T-helper 2 cell treated with Interferon-gamma antibody and Interleukin-4, amounts not matched to agents 5 μg/mL and 100 μg/mL, for 36 hours (primary cell): ENCODE measurements at regions not wholly inside any gene's neighbourhood (a gene's known extent, or its start where the extent isn't known, plus 50 kb on each side); places are given as distances from the start of the nearest gene placed in this dataset.

ENCODE experiments used
- DNase-seq: peaks from one replicate; pipeline ENCODE4 v3.0.0; 2021; ENCODE audit warnings: low spot score
- H3K27ac Mint-ChIP-seq: one replicate; pipeline ENCODE4 v1.8.0; 2021; ENCODE audit warnings: mild to moderate bottlenecking, mixed read lengths
- H3K27me3 Mint-ChIP-seq: one replicate; pipeline ENCODE4 v1.8.0; 2021; ENCODE audit warnings: low read depth, mixed read lengths
- H3K36me3 Mint-ChIP-seq: one replicate; pipeline ENCODE4 v1.8.0; 2021; ENCODE audit warnings: low read depth, mixed read lengths
- H3K4me1 Mint-ChIP-seq: one replicate; pipeline ENCODE4 v1.8.0; 2021; ENCODE audit warnings: low read depth, mixed read lengths
- H3K4me3 Mint-ChIP-seq: one replicate; pipeline ENCODE4 v1.8.0; 2022; ENCODE audit warnings: mild to moderate bottlenecking, moderate library complexity, mixed read lengths
- H3K9me3 Mint-ChIP-seq: one replicate; pipeline ENCODE4 v1.8.0; 2021; ENCODE audit warnings: mixed read lengths

DNA sequence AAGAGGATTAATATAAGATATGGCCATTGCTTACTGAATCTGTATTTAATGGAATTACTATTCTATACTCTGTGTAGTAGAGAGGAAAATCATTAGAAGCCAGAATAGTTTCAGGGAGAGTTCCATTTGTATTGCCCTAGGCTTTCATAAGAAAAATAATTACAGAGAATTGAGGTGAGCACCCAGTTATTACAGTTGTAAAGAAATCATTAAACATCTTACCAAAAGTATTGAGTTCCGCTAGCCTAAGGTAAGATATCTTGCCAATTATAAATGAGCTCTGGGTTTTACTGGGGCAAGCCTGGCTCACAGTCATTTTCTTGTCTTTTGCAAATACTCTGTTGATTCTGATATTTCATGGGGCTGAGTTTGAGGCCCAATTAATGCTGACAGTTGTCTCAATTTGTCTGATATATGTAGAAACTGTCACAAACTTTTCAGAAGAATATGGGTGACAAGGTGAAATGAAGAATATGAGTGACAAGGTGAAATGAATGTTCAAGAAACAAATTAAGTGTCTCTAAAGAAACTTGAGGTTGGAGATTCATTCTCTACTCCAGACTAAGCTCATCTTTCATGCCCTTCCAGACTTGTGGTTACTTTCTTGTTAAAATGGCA is 127.8 kb downstream of the PTGER3 start:
- H3K27ac Mint-ChIP-seq: no peak overlapping the region
- peaks cover 43% of the 10 kb centered on the region for H3K9me3 Mint-ChIP-seq
- no peak for DNase-seq
- no peaks in the 10 kb centered on the region for H3K27me3 Mint-ChIP-seq
- H3K4me3 Mint-ChIP-seq: no peak overlapping the region
- H3K36me3 Mint-ChIP-seq: peaks cover 3% of the 10 kb centered on the region
- peaks cover 18% of the 10 kb centered on the region for H3K4me1 Mint-ChIP-seq
